OCI-LY1 (cell line): ENCODE measurements at regions not wholly inside any gene's neighbourhood (a gene's known extent, or its start where the extent isn't known, plus 50 kb on each side); places are given as distances from the start of the nearest gene placed in this dataset.

Source experiments
- H2AFZ ChIP-seq: fragments of 200-600 bp; sonication (generic), shearing (Covaris generic); 2 replicates; pipeline ENCODE4 v1.6.0; 2014; ENCODE audit warnings: antibody characterized with exemption, mild to moderate bottlenecking, low read length
- H3F3A ChIP-seq: fragments of 200-600 bp; sonication (generic), shearing (Covaris generic); 2 replicates; pipeline ENCODE4 v1.6.0; 2014; ENCODE audit warnings: mild to moderate bottlenecking, antibody characterized with exemption, low read length, moderate library complexity; ENCODE audit not compliant: insufficient read depth
- H3K27ac ChIP-seq: fragments of 200-600 bp; sonication (generic); 2 replicates; pipeline ENCODE4 v1.5.1; 2014; ENCODE audit warnings: low read length, mixed run types, mild to moderate bottlenecking, low read depth; ENCODE audit not compliant: poor library complexity, severe bottlenecking
- H3K27me3 ChIP-seq: fragments of 200-600 bp; sonication (generic); 2 replicates; pipeline ENCODE4 v1.6.0; 2014; ENCODE audit warnings: antibody characterized with exemption, mild to moderate bottlenecking, low read length, moderate library complexity; ENCODE audit not compliant: insufficient read depth
- H3K36me3 ChIP-seq: fragments of 200-600 bp; sonication (generic); 2 replicates; pipeline ENCODE4 v1.6.1; 2014; ENCODE audit warnings: mild to moderate bottlenecking, antibody characterized with exemption, low read length, moderate library complexity, mixed read lengths; ENCODE audit not compliant: insufficient read depth
- H3K4me1 ChIP-seq: fragments of 200-600 bp; sonication (generic); 2 replicates; pipeline ENCODE4 v1.5.1; 2014; ENCODE audit warnings: mild to moderate bottlenecking, low read length, moderate library complexity; ENCODE audit not compliant: insufficient read depth, severe bottlenecking
- H3K4me2 ChIP-seq: fragments of 200-600 bp; sonication (generic), shearing (Covaris generic); 2 replicates; pipeline ENCODE4 v1.6.1; 2014; ENCODE audit warnings: low read length
- H3K4me3 ChIP-seq: fragments of 200-600 bp; sonication (generic); 2 replicates; pipeline ENCODE4 v1.5.1; 2014; ENCODE audit warnings: low read length, low read depth, mild to moderate bottlenecking, mixed read lengths; ENCODE audit not compliant: poor library complexity, severe bottlenecking
- H3K79me2 ChIP-seq: fragments of 200-600 bp; shearing (Covaris generic); 2 replicates; pipeline ENCODE4 v1.6.1; 2016; ENCODE audit warnings: mixed run types, low read length, mixed read lengths; ENCODE audit not compliant: insufficient read depth
- H3K9ac ChIP-seq: fragments of 200-600 bp; sonication (generic), shearing (Covaris generic); 2 replicates; pipeline ENCODE4 v1.6.1; 2014; ENCODE audit warnings: mild to moderate bottlenecking, low read length, mixed read lengths
- H3K9me2 ChIP-seq: fragments of 200-600 bp; sonication (generic), shearing (Covaris generic); 2 replicates; pipeline ENCODE4 v1.6.1; 2014; ENCODE audit warnings: low read depth, mild to moderate bottlenecking, low read length, mixed read lengths
- H3K9me3 ChIP-seq: fragments of 200-600 bp; shearing (Covaris generic); 2 replicates; pipeline ENCODE4 v1.6.1; 2014; ENCODE audit warnings: low read length, mixed read lengths
- H4K20me1 ChIP-seq: fragments of 200-600 bp; sonication (generic), shearing (Covaris generic); 2 replicates; pipeline ENCODE4 v1.6.0; 2016; ENCODE audit warnings: mild to moderate bottlenecking, low read length; ENCODE audit not compliant: insufficient read depth
- EZH2 ChIP-seq: fragments of 200-600 bp; sonication (generic), shearing (Covaris generic); IDR thresholded peaks from 2 replicates; pipeline ENCODE4 v1.8.0; 2017; ENCODE audit warnings: borderline replicate concordance, mixed run types, mild to moderate bottlenecking, antibody characterized with exemption, low read length, moderate library complexity, mixed read lengths
- TF ChIP-seq, protein P1 (sequence below): fragments of 200-600 bp; sonication (generic), shearing (Covaris generic); IDR thresholded peaks from 2 replicates; pipeline ENCODE4 v1.5.1; 2017; ENCODE audit warnings: mild to moderate bottlenecking, antibody characterized with exemption, low read length, moderate library complexity, mixed read lengths

DNA sequence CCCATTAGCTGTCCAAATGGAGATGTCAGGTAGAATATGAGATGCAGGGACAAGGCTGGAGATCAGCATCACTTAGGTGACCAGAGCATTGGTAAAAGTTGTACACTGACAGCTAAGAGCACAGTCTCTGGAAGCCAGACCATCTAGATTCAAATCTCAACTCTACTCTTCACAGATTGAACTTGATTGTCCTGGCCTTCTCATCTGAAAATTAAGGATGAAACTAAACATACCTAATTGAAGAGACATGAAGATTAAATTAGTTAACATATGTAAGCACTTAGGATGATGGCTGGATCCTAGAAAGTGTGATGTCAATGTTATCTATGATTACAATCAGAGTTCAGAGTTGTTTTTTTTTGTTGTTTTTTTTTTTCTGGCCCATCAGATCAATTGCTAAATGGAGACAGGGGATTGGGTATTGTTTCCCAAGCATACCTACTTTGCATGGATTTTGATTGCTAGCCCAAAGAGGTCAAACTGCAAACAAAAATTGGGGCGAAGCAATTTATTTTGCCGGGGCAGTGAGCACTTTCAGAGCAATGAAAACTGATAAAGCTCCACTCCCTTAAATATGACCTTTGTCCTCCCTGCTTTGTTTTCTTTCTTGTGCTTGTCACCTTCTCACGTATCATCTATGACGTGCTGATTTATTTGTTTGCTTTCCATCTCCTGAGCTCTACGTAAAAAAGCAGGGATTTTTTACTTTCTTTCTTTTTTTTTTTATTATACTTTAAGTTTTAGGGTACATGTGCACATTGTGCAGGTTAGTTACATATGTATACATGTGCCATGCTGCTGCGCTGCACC, 217.6 kb upstream of the CPHXL start:
- Histone ChIP-seq H4K20me1 (no peaks in the 10 kb centered on the region), H3K4me3 (no peak overlapping the region), H3K27me3 (no peaks in the 10 kb centered on the region)

DNA sequence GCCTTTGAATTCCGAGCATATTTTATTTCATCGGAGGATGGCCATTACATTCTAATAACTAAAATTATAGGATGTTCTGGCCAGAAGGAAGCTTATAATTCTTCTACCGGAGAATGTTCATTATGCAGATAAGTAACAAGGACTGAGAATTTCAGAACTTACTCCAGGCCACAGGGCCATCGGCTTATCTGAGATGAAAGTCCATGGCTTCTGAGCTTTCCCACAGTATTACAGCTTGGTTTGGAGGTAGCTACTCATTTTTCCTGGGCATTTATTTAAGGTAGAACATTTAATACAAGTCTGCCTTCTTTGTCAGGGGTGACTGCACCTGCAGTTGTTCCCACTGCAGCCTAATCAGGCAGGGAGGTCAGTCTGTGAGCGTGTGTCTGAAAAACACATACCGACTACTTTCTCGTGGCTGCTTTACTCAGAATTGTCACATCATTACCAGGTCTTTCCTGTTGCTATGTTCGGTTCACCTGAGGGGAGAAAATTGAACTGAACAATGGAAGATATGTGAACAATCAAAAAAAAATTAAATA, 219.7 kb upstream of the CPHXL start:
- Histone ChIP-seq H3K9me3 (no peaks in the 10 kb centered on the region), H3K4me2 (no peak overlapping the region), H3K4me3 (no peak overlapping the region), H3K9me2 (no peaks in the 10 kb centered on the region), H3K9ac (no peak overlapping the region), H3F3A (no peaks in the 10 kb centered on the region), H3K36me3 (no peaks in the 10 kb centered on the region), H4K20me1 (no peaks in the 10 kb centered on the region), H3K79me2 (no peaks in the 10 kb centered on the region), H3K27me3 (no peaks in the 10 kb centered on the region), H2AFZ (no peak overlapping the region), H3K27ac (no peak overlapping the region), H3K4me1 (no peaks in the 10 kb centered on the region)
- TF ChIP-seq, protein P1, sequence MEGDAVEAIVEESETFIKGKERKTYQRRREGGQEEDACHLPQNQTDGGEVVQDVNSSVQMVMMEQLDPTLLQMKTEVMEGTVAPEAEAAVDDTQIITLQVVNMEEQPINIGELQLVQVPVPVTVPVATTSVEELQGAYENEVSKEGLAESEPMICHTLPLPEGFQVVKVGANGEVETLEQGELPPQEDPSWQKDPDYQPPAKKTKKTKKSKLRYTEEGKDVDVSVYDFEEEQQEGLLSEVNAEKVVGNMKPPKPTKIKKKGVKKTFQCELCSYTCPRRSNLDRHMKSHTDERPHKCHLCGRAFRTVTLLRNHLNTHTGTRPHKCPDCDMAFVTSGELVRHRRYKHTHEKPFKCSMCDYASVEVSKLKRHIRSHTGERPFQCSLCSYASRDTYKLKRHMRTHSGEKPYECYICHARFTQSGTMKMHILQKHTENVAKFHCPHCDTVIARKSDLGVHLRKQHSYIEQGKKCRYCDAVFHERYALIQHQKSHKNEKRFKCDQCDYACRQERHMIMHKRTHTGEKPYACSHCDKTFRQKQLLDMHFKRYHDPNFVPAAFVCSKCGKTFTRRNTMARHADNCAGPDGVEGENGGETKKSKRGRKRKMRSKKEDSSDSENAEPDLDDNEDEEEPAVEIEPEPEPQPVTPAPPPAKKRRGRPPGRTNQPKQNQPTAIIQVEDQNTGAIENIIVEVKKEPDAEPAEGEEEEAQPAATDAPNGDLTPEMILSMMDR = no peak
- no peak for TF ChIP-seq EZH2

More for the DNA sequence above, 217.6 kb upstream of the CPHXL start:
- Histone ChIP-seq H2AFZ (no peak overlapping the region), H3K79me2 (no peaks in the 10 kb centered on the region), H3K4me2 (no peak overlapping the region), H3K27ac (no peak overlapping the region), H3K9ac (no peak overlapping the region), H3K36me3 (no peaks in the 10 kb centered on the region), H3F3A (no peaks in the 10 kb centered on the region), H3K4me1 (no peaks in the 10 kb centered on the region), H3K9me2 (no peaks in the 10 kb centered on the region), H3K9me3 (no peaks in the 10 kb centered on the region)
- TF ChIP-seq, protein P1 = no peak
- TF ChIP-seq EZH2 = no peak

DNA sequence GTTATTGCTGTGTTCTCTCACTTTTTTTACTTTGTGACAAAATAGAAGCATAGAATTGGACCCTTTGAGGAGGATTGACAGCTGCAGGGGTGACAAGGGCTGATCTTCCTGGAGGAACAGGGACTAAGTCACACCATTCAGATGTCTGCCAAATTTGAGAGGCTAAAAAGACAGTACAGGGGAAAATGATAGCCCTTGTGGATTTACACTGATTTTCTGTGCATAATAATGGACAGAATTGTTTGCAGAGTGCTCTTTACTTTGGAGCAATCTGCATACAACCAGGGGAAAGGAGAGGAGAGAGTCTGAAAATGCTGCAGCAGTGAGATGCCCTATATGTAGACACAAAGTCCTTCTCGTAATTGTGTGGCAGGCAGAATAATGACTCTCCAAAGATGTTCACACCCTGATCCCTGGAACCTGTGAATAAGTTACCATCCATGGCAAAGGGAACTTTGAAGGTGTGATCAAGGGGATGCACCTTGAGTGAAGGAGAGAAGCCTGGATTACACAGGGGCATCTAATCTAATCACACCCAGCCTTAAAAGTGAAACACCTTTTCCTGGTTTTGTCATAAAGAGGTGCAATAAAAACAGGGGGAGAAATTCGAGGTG, 221.4 kb upstream of the CPHXL start:
- Histone ChIP-seq H3K36me3 (no peaks in the 10 kb centered on the region), H3K4me2 (no peak overlapping the region), H3K9me2 (no peaks in the 10 kb centered on the region), H3K27ac (no peak overlapping the region), H3F3A (no peaks in the 10 kb centered on the region), H3K4me1 (no peaks in the 10 kb centered on the region), H3K79me2 (no peaks in the 10 kb centered on the region), H3K27me3 (no peaks in the 10 kb centered on the region), H2AFZ (no peak overlapping the region), H3K9ac (no peak overlapping the region), H3K9me3 (no peaks in the 10 kb centered on the region), H4K20me1 (no peaks in the 10 kb centered on the region), H3K4me3 (no peak overlapping the region)
- TF ChIP-seq, protein P1 = no peak
- TF ChIP-seq EZH2 = no peak
